Loucy (cell line): ENCODE measurements at regions not wholly inside any gene's neighbourhood (a gene's known extent, or its start where the extent isn't known, plus 50 kb on each side); places are given as distances from the start of the nearest gene placed in this dataset.

Source experiments
- H2AFZ ChIP-seq: fragments of 200-600 bp; sonication (generic); 2 replicates; pipeline ENCODE4 v1.6.0; 2016; ENCODE audit warnings: antibody characterized with exemption, mild to moderate bottlenecking, low read length, moderate library complexity
- H3F3A ChIP-seq: fragments of 200-600 bp; 2 replicates; pipeline ENCODE4 v1.6.0; 2016; ENCODE audit warnings: antibody characterized with exemption, low read depth, mild to moderate bottlenecking
- H3K27me3 ChIP-seq: fragments of 200-600 bp; sonication (generic); 2 replicates; pipeline ENCODE4 v1.6.1; 2014; ENCODE audit warnings: low read length, mild to moderate bottlenecking; ENCODE audit not compliant: insufficient read depth, poor library complexity, severe bottlenecking
- H3K36me3 ChIP-seq: fragments of 200-600 bp; sonication (generic); 2 replicates; pipeline ENCODE4 v1.6.1; 2016; ENCODE audit warnings: low read length; ENCODE audit not compliant: insufficient read depth
- H3K4me1 ChIP-seq: fragments of 200-600 bp; sonication (generic); 2 replicates; pipeline ENCODE4 v1.5.1; 2014; ENCODE audit warnings: low read length, mild to moderate bottlenecking; ENCODE audit not compliant: insufficient read depth, poor library complexity, severe bottlenecking
- H3K4me2 ChIP-seq: fragments of 200-600 bp; sonication (generic); 2 replicates; pipeline ENCODE4 v1.6.0; 2014; ENCODE audit warnings: antibody characterized with exemption, low read length, low read depth, mild to moderate bottlenecking; ENCODE audit not compliant: poor library complexity, severe bottlenecking
- H3K4me3 ChIP-seq: fragments of 200-600 bp; sonication (generic); 2 replicates; pipeline ENCODE4 v1.5.1; 2014; ENCODE audit warnings: low read length, mild to moderate bottlenecking, mixed read lengths; ENCODE audit not compliant: poor library complexity, severe bottlenecking
- H3K79me2 ChIP-seq: fragments of 200-600 bp; sonication (generic); 2 replicates; pipeline ENCODE4 v1.6.1; 2014; ENCODE audit warnings: low read length; ENCODE audit not compliant: insufficient read depth
- H3K9ac ChIP-seq: fragments of 200-600 bp; sonication (generic); 2 replicates; pipeline ENCODE4 v1.6.0; 2014; ENCODE audit warnings: mild to moderate bottlenecking, low read depth, low read length, moderate library complexity; ENCODE audit not compliant: poor library complexity, severe bottlenecking
- H3K9me2 ChIP-seq: fragments of 200-600 bp; sonication (generic); replicated peaks from 2 replicates; pipeline ENCODE4 v1.6.1; 2016; ENCODE audit warnings: low read depth, low read length, mixed read lengths
- H3K9me3 ChIP-seq: fragments of 200-600 bp; sonication (generic); 2 replicates; pipeline ENCODE4 v1.6.1; 2014; ENCODE audit warnings: mild to moderate bottlenecking, antibody characterized with exemption, low read length, low read depth; ENCODE audit not compliant: insufficient read depth
- H4K20me1 ChIP-seq: fragments of 200-600 bp; sonication (generic); 2 replicates; pipeline ENCODE4 v1.6.0; 2014; ENCODE audit warnings: antibody characterized with exemption, low read length, mild to moderate bottlenecking; ENCODE audit not compliant: insufficient read depth, poor library complexity, severe bottlenecking
- CTCF ChIP-seq: fragments of 200-600 bp; sonication (generic); conservative IDR thresholded peaks from 2 replicates; pipeline ENCODE4 v1.5.1; 2014; ENCODE audit warnings: mild to moderate bottlenecking, antibody characterized with exemption, low read length
- EZH2phosphoT487 ChIP-seq: fragments of 200-600 bp; IDR thresholded peaks from 2 replicates; pipeline ENCODE4 v1.6.1; 2018; ENCODE audit warnings: antibody characterized with exemption, mild to moderate bottlenecking, moderate library complexity, borderline replicate concordance

GRCh38 chr17:73984941-73985340, 218.5 kb upstream of the RPL38 start:
- no peaks in the 10 kb centered on the region for H3K9me2 ChIP-seq
- peak overlapping the region; percentile 52 for H3K4me2 ChIP-seq
- TF ChIP-seq CTCF (no peak), EZH2phosphoT487 (no peak)
- H2AFZ ChIP-seq: peak overlapping the region; percentile 16; the same call in 1 of the 2 replicates
- H3K27me3 ChIP-seq: no peaks in the 10 kb centered on the region
- H3K79me2 ChIP-seq: no peaks in the 10 kb centered on the region
- H3K9ac ChIP-seq: no peak overlapping the region
- H3K9me3 ChIP-seq: no peaks in the 10 kb centered on the region
- no peaks in the 10 kb centered on the region for H3K36me3 ChIP-seq
- H3K4me3 ChIP-seq: peak overlapping the region; percentile 40
- no peaks in the 10 kb centered on the region for H4K20me1 ChIP-seq
- H3F3A ChIP-seq: no peaks in the 10 kb centered on the region
- peaks cover 5% of the 10 kb centered on the region for H3K4me1 ChIP-seq

GRCh38 chr17:73985466-73986015, 217.9 kb upstream of the RPL38 start:
- 0 out of 2 replicates have a peak overlapping the region, but pooled peaks have one; percentile 16 for H2AFZ ChIP-seq
- no peaks in the 10 kb centered on the region for H3K36me3 ChIP-seq
- H3K4me3 ChIP-seq: peak overlapping the region; percentile 40
- no peak for TF ChIP-seq EZH2phosphoT487
- no peak for TF ChIP-seq CTCF
- no peaks in the 10 kb centered on the region for H3K27me3 ChIP-seq
- H3K4me1 ChIP-seq: peaks cover 5% of the 10 kb centered on the region
- no peaks in the 10 kb centered on the region for H3K9me3 ChIP-seq
- no peaks in the 10 kb centered on the region for H3K79me2 ChIP-seq
- H3K4me2 ChIP-seq: peak overlapping the region; percentile 52
- no peaks in the 10 kb centered on the region for H3F3A ChIP-seq
- no peaks in the 10 kb centered on the region for H3K9me2 ChIP-seq
- H4K20me1 ChIP-seq: no peaks in the 10 kb centered on the region
- H3K9ac ChIP-seq: no peak overlapping the region

- Histone ChIP-seq H3K36me3 (no peaks in the 10 kb centered on the region), H2AFZ (no peak overlapping the region), H3K27me3 (no peaks in the 10 kb centered on the region), H4K20me1 (no peaks in the 10 kb centered on the region), H3K4me2 (no peak overlapping the region), H3K9me3 (no peaks in the 10 kb centered on the region), H3K4me3 (no peak overlapping the region), H3F3A (no peaks in the 10 kb centered on the region), H3K4me1 (peaks cover 5% of the 10 kb centered on the region), H3K79me2 (no peaks in the 10 kb centered on the region), H3K9ac (no peak overlapping the region), H3K9me2 (no peaks in the 10 kb centered on the region)
- TF ChIP-seq EZH2phosphoT487 (no peak), CTCF (no peak)
These were observed 216.8 kb upstream of the RPL38 start for GRCh38 chr17:73986641-73987177.
